DOHH2 (cell line): ENCODE measurements at regions not wholly inside any gene's neighbourhood (a gene's known extent, or its start where the extent isn't known, plus 50 kb on each side); places are given as distances from the start of the nearest gene placed in this dataset.

Experiments
- H3F3A ChIP-seq: fragments of 200-600 bp; sonication (generic), shearing (Covaris generic); 2 replicates; pipeline ENCODE4 v1.6.0; 2016; ENCODE audit warnings: antibody characterized with exemption, mild to moderate bottlenecking; ENCODE audit not compliant: control insufficient read depth, insufficient read depth
- H3K27ac ChIP-seq: fragments of 200-600 bp; sonication (generic); 2 replicates; pipeline ENCODE4 v1.5.1; 2014; ENCODE audit warnings: low read depth, mild to moderate bottlenecking, low read length, moderate library complexity
- H3K27me3 ChIP-seq: fragments of 200-600 bp; sonication (generic); 2 replicates; pipeline ENCODE4 v1.6.1; 2014; ENCODE audit warnings: mild to moderate bottlenecking, low read length, mixed read lengths; ENCODE audit not compliant: control insufficient read depth
- H3K36me3 ChIP-seq: fragments of 200-600 bp; sonication (generic); 2 replicates; pipeline ENCODE4 v1.6.1; 2014; ENCODE audit warnings: mild to moderate bottlenecking, low read length, moderate library complexity, mixed read lengths; ENCODE audit not compliant: control insufficient read depth
- H3K4me1 ChIP-seq: fragments of 200-600 bp; sonication (generic); 2 replicates; pipeline ENCODE4 v1.6.1; 2014; ENCODE audit warnings: mild to moderate bottlenecking, low read length, mixed read lengths; ENCODE audit not compliant: control insufficient read depth
- H3K4me2 ChIP-seq: fragments of 200-600 bp; sonication (generic); 2 replicates; pipeline ENCODE4 v1.6.0; 2014; ENCODE audit warnings: mild to moderate bottlenecking, low read length, moderate library complexity
- H3K4me3 ChIP-seq: fragments of 200-600 bp; sonication (generic); 2 replicates; pipeline ENCODE4 v1.5.1; 2014; ENCODE audit warnings: mild to moderate bottlenecking, low read length, mixed read lengths
- H3K79me2 ChIP-seq: fragments of 200-600 bp; sonication (generic); 2 replicates; pipeline ENCODE4 v1.6.1; 2014; ENCODE audit warnings: mild to moderate bottlenecking, low read length, mixed read lengths; ENCODE audit not compliant: control insufficient read depth
- H3K9me2 ChIP-seq: fragments of 200-600 bp; sonication (generic); replicated peaks from 2 replicates; pipeline ENCODE4 v1.6.1; 2014; ENCODE audit warnings: mild to moderate bottlenecking, low read length, mixed read lengths; ENCODE audit not compliant: control insufficient read depth
- H3K9me3 ChIP-seq: fragments of 200-600 bp; sonication (generic); 2 replicates; pipeline ENCODE4 v1.6.1; 2014; ENCODE audit warnings: antibody characterized with exemption, low read length, mixed read lengths; ENCODE audit not compliant: control insufficient read depth, insufficient read depth
- H4K20me1 ChIP-seq: fragments of 200-600 bp; sonication (generic); 2 replicates; pipeline ENCODE4 v1.6.0; 2014; ENCODE audit warnings: low read depth, mild to moderate bottlenecking, antibody characterized with exemption, low read length, moderate library complexity; ENCODE audit not compliant: control insufficient read depth, insufficient read depth
- EZH2phosphoT487 ChIP-seq: fragments of 200-600 bp; sonication (generic); IDR thresholded peaks from 2 replicates; pipeline ENCODE4 v1.6.1; 2017; ENCODE audit warnings: borderline replicate concordance, mild to moderate bottlenecking, antibody characterized with exemption, low read length, moderate library complexity, mixed read lengths
- TF ChIP-seq, protein P1 (sequence below): fragments of 200-600 bp; sonication (generic); IDR thresholded peaks from one replicate; pipeline ENCODE4 v1.5.1; 2014; ENCODE audit warnings: antibody characterized with exemption, mild to moderate bottlenecking, low read depth, low read length; ENCODE audit not compliant: poor library complexity, severe bottlenecking

DNA sequence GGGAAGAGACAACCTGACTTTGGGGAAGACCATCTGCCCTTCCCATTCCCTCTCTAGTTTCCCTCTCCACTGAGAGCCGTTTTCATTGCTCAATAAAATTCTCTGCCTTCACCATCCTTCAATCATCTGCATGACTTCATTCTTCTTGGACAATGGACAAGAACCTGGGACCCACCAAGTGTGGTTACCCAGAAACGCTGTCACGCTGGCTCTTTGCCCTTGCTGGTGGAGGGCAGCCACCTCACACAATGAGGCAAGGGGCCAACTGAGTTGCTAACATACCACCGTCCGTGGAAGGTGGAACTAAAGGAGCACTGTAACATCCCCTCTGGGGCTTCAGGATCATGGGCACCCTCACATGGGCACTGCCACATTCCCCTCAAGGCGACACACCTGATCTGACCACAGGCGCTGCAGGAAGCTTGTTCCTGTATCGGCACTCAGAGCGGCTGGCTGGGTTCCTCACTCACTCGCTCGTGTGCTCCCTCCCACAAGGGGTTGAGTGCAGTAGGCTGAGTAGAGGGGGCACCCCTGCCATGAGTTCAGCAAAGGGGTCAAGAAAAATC lies 652.4 kb downstream of the PLPP3 start:
- Histone ChIP-seq H3K27ac (no peak overlapping the region), H4K20me1 (no peaks in the 10 kb centered on the region), H3K36me3 (no peaks in the 10 kb centered on the region), H3F3A (no peaks in the 10 kb centered on the region), H3K27me3 (no peaks in the 10 kb centered on the region), H3K4me1 (no peaks in the 10 kb centered on the region), H3K4me2 (no peak overlapping the region), H3K9me2 (no peaks in the 10 kb centered on the region), H3K4me3 (no peak overlapping the region), H3K79me2 (no peaks in the 10 kb centered on the region), H3K9me3 (no peaks in the 10 kb centered on the region)
- TF ChIP-seq, protein P1, sequence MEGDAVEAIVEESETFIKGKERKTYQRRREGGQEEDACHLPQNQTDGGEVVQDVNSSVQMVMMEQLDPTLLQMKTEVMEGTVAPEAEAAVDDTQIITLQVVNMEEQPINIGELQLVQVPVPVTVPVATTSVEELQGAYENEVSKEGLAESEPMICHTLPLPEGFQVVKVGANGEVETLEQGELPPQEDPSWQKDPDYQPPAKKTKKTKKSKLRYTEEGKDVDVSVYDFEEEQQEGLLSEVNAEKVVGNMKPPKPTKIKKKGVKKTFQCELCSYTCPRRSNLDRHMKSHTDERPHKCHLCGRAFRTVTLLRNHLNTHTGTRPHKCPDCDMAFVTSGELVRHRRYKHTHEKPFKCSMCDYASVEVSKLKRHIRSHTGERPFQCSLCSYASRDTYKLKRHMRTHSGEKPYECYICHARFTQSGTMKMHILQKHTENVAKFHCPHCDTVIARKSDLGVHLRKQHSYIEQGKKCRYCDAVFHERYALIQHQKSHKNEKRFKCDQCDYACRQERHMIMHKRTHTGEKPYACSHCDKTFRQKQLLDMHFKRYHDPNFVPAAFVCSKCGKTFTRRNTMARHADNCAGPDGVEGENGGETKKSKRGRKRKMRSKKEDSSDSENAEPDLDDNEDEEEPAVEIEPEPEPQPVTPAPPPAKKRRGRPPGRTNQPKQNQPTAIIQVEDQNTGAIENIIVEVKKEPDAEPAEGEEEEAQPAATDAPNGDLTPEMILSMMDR: no peak
- no peak for TF ChIP-seq EZH2phosphoT487

DNA sequence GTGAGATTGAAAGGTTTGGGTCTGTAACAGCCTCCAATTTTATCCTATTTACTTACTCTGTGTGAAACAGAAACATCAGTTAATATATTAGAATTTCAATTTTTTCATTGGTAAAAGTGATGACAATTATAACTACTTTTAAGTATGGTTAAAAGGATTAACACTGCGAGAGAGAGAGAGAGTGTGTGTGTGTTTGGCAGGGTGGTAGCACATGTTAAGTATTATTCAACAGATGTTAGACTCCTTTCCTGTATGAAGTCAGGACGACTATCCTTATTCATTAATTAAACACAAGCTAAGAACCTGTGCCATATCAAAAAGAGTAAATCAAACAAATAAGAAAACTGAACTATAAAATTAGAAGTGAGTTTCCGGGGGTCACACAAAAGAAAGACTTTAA lies 662.5 kb downstream of the PLPP3 start:
- no peaks in the 10 kb centered on the region for H4K20me1 ChIP-seq
- H3K9me3 ChIP-seq: no peaks in the 10 kb centered on the region
- TF ChIP-seq EZH2phosphoT487: no peak
- TF ChIP-seq, protein P1: no peak
- H3K9me2 ChIP-seq: no peaks in the 10 kb centered on the region
- no peaks in the 10 kb centered on the region for H3K4me1 ChIP-seq
- no peaks in the 10 kb centered on the region for H3K27me3 ChIP-seq
- no peak overlapping the region for H3K4me3 ChIP-seq
- H3K79me2 ChIP-seq: no peaks in the 10 kb centered on the region
- H3K4me2 ChIP-seq: no peak overlapping the region
- H3F3A ChIP-seq: no peaks in the 10 kb centered on the region
- no peak overlapping the region for H3K27ac ChIP-seq
- H3K36me3 ChIP-seq: no peaks in the 10 kb centered on the region

DNA sequence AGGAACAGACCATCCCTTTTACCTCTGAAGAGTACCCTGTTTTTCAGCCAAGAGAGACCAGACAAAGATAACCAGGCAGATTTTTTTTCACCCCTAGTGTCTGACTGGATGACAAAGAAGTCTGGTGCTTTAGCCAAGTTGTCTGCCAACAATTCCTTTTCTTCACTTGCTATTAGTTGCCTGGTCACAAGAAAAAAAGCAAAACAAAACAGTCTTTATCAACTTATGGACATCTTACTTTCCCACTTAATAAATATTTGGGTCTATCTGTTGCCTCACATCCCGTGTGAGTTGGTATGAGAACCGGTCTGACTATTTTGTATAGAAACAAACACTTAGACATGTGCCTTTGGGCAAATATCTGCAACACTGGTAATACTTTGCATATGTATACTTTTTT lies 662.9 kb downstream of the PLPP3 start:
- no peaks in the 10 kb centered on the region for H3K4me1 ChIP-seq
- H3K4me3 ChIP-seq: no peak overlapping the region
- no peaks in the 10 kb centered on the region for H3K9me3 ChIP-seq
- no peak overlapping the region for H3K27ac ChIP-seq
- H4K20me1 ChIP-seq: no peaks in the 10 kb centered on the region
- H3K4me2 ChIP-seq: no peak overlapping the region
- H3K9me2 ChIP-seq: no peaks in the 10 kb centered on the region
- H3K27me3 ChIP-seq: no peaks in the 10 kb centered on the region
- H3K79me2 ChIP-seq: no peaks in the 10 kb centered on the region
- no peaks in the 10 kb centered on the region for H3K36me3 ChIP-seq
- no peaks in the 10 kb centered on the region for H3F3A ChIP-seq
- TF ChIP-seq EZH2phosphoT487: no peak
- TF ChIP-seq, protein P1: no peak
